ENCODE measurements at regions not wholly inside any gene's neighbourhood (a gene's known extent, or its start where the extent isn't known, plus 50 kb on each side); places are given as distances from the start of the nearest gene placed in this dataset.

- H3K9me3 Mint-ChIP-seq: peaks cover 0 to 30% (median 11%) of the 10 kb centered on the region in 9 donors
- no peaks in the 10 kb centered on the region for H3K4me1 Mint-ChIP-seq
- H3K36me3 Mint-ChIP-seq: no peaks in the 10 kb centered on the region
- H3K27me3 Mint-ChIP-seq: no peaks in the 10 kb centered on the region
- DNase-seq (no peak), ATAC-seq (no peak)
- no peak overlapping the region for H3K27ac Mint-ChIP-seq
- POLR2A ChIA-PET: no interaction called here
- no peak overlapping the region for H3K4me3 Mint-ChIP-seq
These were observed 607.8 kb downstream of the SI start for GRCh38 chr3:164470471-164470870.

GRCh38 chr3:164468055-164468454 lies 610.2 kb downstream of the SI start:
- Mint-ChIP-seq H3K36me3 (no peaks in the 10 kb centered on the region), H3K9me3 (peaks cover 0 to 34% (median 12%) of the 10 kb centered on the region in 9 donors)
- POLR2A ChIA-PET: no interaction called here

GRCh38 chr3:164467007-164467406 lies 611.3 kb downstream of the SI start:
- H3K27ac Mint-ChIP-seq: no peak overlapping the region
- H3K4me3 Mint-ChIP-seq: no peak overlapping the region
- POLR2A ChIA-PET: no interaction called here
- no peaks in the 10 kb centered on the region for H3K27me3 Mint-ChIP-seq
- no peaks in the 10 kb centered on the region for H3K4me1 Mint-ChIP-seq
- peaks cover 0 to 31% (median 12%) of the 10 kb centered on the region in 9 donors for H3K9me3 Mint-ChIP-seq
- DNase-seq (no peak), ATAC-seq (no peak)
- no peaks in the 10 kb centered on the region for H3K36me3 Mint-ChIP-seq

More at GRCh38 chr3:164468055-164468454, 610.2 kb downstream of the SI start:
- Mint-ChIP-seq H3K4me1 (no peaks in the 10 kb centered on the region), H3K4me3 (no peak overlapping the region), H3K27ac (no peak overlapping the region), H3K27me3 (no peaks in the 10 kb centered on the region)
- no peak for ATAC-seq
- DNase-seq: no peak

- Mint-ChIP-seq H3K27ac (no peak overlapping the region), H3K4me1 (no peaks in the 10 kb centered on the region), H3K27me3 (no peaks in the 10 kb centered on the region), H3K4me3 (no peak overlapping the region), H3K9me3 (peaks cover 0 to 33% (median 13%) of the 10 kb centered on the region in 9 donors), H3K36me3 (no peaks in the 10 kb centered on the region)
- POLR2A ChIA-PET: no interaction called here
- ATAC-seq: no peak
- no peak for DNase-seq
These were observed 613.1 kb downstream of the SI start for GRCh38 chr3:164465172-164465571.

- Mint-ChIP-seq H3K27me3 (no peaks in the 10 kb centered on the region), H3K4me3 (no peak overlapping the region), H3K36me3 (no peaks in the 10 kb centered on the region), H3K9me3 (peaks cover 0 to 17% (median 4%) of the 10 kb centered on the region in 9 donors), H3K4me1 (no peaks in the 10 kb centered on the region), H3K27ac (no peak overlapping the region)
- POLR2A ChIA-PET: no interaction called here
- no peak for ATAC-seq
- no peak for DNase-seq
These were observed 617.4 kb downstream of the SI start for GRCh38 chr3:164460851-164461250.

- Mint-ChIP-seq H3K36me3 (no peaks in the 10 kb centered on the region), H3K4me3 (no peak overlapping the region), H3K27ac (no peak overlapping the region), H3K9me3 (peaks cover 0 to 12% (median 3%) of the 10 kb centered on the region in 9 donors), H3K4me1 (no peaks in the 10 kb centered on the region), H3K27me3 (no peaks in the 10 kb centered on the region)
- no peak for ATAC-seq
- DNase-seq: no peak
- POLR2A ChIA-PET: no interaction called here
These were observed 618.7 kb downstream of the SI start for GRCh38 chr3:164459521-164460151.

- no peak overlapping the region for H3K4me3 Mint-ChIP-seq
- no peaks in the 10 kb centered on the region for H3K4me1 Mint-ChIP-seq
- ATAC-seq (no peak), DNase-seq (no peak)
- no peaks in the 10 kb centered on the region for H3K27me3 Mint-ChIP-seq
- H3K9me3 Mint-ChIP-seq: peaks cover 0 to 12% (median 4%) of the 10 kb centered on the region in 9 donors
- no peak overlapping the region for H3K27ac Mint-ChIP-seq
- POLR2A ChIA-PET: no interaction called here
- no peaks in the 10 kb centered on the region for H3K36me3 Mint-ChIP-seq
These were observed 619.3 kb downstream of the SI start for GRCh38 chr3:164458986-164459385.

GRCh38 chr3:164453714-164454113 lies 624.6 kb downstream of the SI start:
- ATAC-seq (no peak), DNase-seq (no peak)
- H3K9me3 Mint-ChIP-seq: peaks cover 0 to 17% (median 7%) of the 10 kb centered on the region in 9 donors
- H3K4me3 Mint-ChIP-seq: no peak overlapping the region
- H3K4me1 Mint-ChIP-seq: no peaks in the 10 kb centered on the region
- no peak overlapping the region for H3K27ac Mint-ChIP-seq
- POLR2A ChIA-PET: no interaction called here
- H3K36me3 Mint-ChIP-seq: no peaks in the 10 kb centered on the region
- H3K27me3 Mint-ChIP-seq: no peaks in the 10 kb centered on the region

GRCh38 chr3:164452707-164453106 lies 625.6 kb downstream of the SI start:
- POLR2A ChIA-PET: no interaction called here

GRCh38 chr3:164451072-164451910 lies 627.0 kb downstream of the SI start:
- H3K9me3 Mint-ChIP-seq: peaks cover 0 to 30% (median 13%) of the 10 kb centered on the region in 9 donors
- no peaks in the 10 kb centered on the region for H3K4me1 Mint-ChIP-seq
- H3K27ac Mint-ChIP-seq: no peak overlapping the region
- ATAC-seq (no peak), DNase-seq (no peak)
- no peaks in the 10 kb centered on the region for H3K27me3 Mint-ChIP-seq
- H3K4me3 Mint-ChIP-seq: no peak overlapping the region
- H3K36me3 Mint-ChIP-seq: no peaks in the 10 kb centered on the region
- POLR2A ChIA-PET: no interaction called here

More at GRCh38 chr3:164452707-164453106, 625.6 kb downstream of the SI start:
- ATAC-seq: no peak
- Mint-ChIP-seq H3K27ac (no peak overlapping the region), H3K4me3 (no peak overlapping the region), H3K36me3 (no peaks in the 10 kb centered on the region), H3K27me3 (no peaks in the 10 kb centered on the region), H3K9me3 (peaks cover 0 to 20% (median 7%) of the 10 kb centered on the region in 9 donors), H3K4me1 (no peaks in the 10 kb centered on the region)
- DNase-seq: no peak

GRCh38 chr3:164450276-164450905 lies 627.9 kb downstream of the SI start:
- DNase-seq: no peak
- Mint-ChIP-seq H3K4me1 (no peaks in the 10 kb centered on the region), H3K27me3 (no peaks in the 10 kb centered on the region), H3K27ac (no peak overlapping the region), H3K4me3 (no peak overlapping the region), H3K36me3 (no peaks in the 10 kb centered on the region), H3K9me3 (peaks cover 0 to 39% (median 16%) of the 10 kb centered on the region in 9 donors)
- no peak for ATAC-seq
- POLR2A ChIA-PET: no interaction called here

- H3K36me3 Mint-ChIP-seq: no peaks in the 10 kb centered on the region
These were observed 659.1 kb downstream of the SI start for GRCh38 chr3:164419220-164419619.

GRCh38 chr3:164418414-164418813 lies 659.9 kb downstream of the SI start:
- H3K9me3 Mint-ChIP-seq: peaks cover 0 to 16% (median 4%) of the 10 kb centered on the region in 9 donors
- no peaks in the 10 kb centered on the region for H3K36me3 Mint-ChIP-seq
- no peak for DNase-seq
- POLR2A ChIA-PET: no interaction called here
- no peaks in the 10 kb centered on the region for H3K27me3 Mint-ChIP-seq
- no peak for ATAC-seq
- H3K4me1 Mint-ChIP-seq: no peaks in the 10 kb centered on the region
- H3K4me3 Mint-ChIP-seq: no peak overlapping the region
- no peak overlapping the region for H3K27ac Mint-ChIP-seq

More at GRCh38 chr3:164419220-164419619, 659.1 kb downstream of the SI start:
- POLR2A ChIA-PET: no interaction called here
- Mint-ChIP-seq H3K27me3 (no peaks in the 10 kb centered on the region), H3K27ac (no peak overlapping the region), H3K4me1 (no peaks in the 10 kb centered on the region), H3K4me3 (no peak overlapping the region), H3K9me3 (peaks cover 0 to 17% (median 4%) of the 10 kb centered on the region in 9 donors)
- DNase-seq (no peak), ATAC-seq (no peak)

Data from naive thymus-derived CD8-positive, alpha-beta T cell (primary cell).